Fibroblast of lung (primary cell): ENCODE measurements at regions not wholly inside any gene's neighbourhood (a gene's known extent, or its start where the extent isn't known, plus 50 kb on each side); places are given as distances from the start of the nearest gene placed in this dataset.

Experiments
- CTCF ChIP-seq, 2 donors: IDR thresholded peaks in 1 of 2; conservative IDR thresholded peaks in 1 of 2; 1 replicate in 1 of 2; 2 replicates in 1 of 2; pipeline ENCODE4 v1.5.1; 2011 to 2012; ENCODE audit warnings: low read length in 2 of 2, control low read depth in 1 of 2, inconsistent platforms in 1 of 2, low read depth in 1 of 2, mild to moderate bottlenecking in 1 of 2
- EZH2 ChIP-seq: IDR thresholded peaks from 2 replicates; pipeline ENCODE4 v1.5.1; 2012; ENCODE audit warnings: low read length, control low read depth, mild to moderate bottlenecking; ENCODE audit errors: missing control alignments

DNA sequence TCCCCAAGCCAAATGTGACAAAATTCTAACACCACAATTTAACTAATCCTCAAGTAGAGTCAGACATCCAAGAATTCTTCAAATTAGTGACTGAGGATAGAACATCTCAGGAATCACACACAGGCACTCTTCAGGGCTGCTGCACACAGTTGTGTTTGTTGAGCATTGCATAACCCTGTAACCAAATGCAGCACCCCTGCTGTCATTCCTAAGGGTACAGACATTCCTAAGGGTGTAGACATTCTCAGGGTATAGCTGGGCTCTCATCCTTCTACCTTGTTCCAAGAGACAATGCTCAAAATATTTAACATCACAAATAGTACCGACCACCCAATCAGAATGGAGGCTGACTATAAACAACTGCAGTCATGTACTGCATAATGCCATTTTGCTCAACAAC is 107.1 kb upstream of the UBE2E2 start:
- TF ChIP-seq CTCF (conservative IDR thresholded peaks at IDR 0.05 in 1 of 2, IDR thresholded peaks at IDR 0.05 in 1 of 2; ENCODE audit: low read depth in 1 of 2, low read length in 2 of 2) (no peak), EZH2 (no peak)
